ENCODE measurements at regions not wholly inside any gene's neighbourhood (a gene's known extent, or its start where the extent isn't known, plus 50 kb on each side); places are given as distances from the start of the nearest gene placed in this dataset.

GRCh38 chr13:89878904-89879303 lies 1468.6 kb upstream of the MIR17HG start:
- no peaks in the 10 kb centered on the region for H3K36me3 ChIP-seq
- no peaks in the 10 kb centered on the region for H3K4me1 ChIP-seq
- intact Hi-C loops (cut with DNase I), result no loop called here
- TF ChIP-seq CTCF (IDR thresholded peaks at IDR 0.05) (no peak), EP300 (IDR thresholded peaks at IDR 0.05) (no peak), POLR2A (IDR thresholded peaks at IDR 0.05) (no peak), POLR2AphosphoS5 (IDR thresholded peaks at IDR 0.05) (no peak)
- 0 to 41% methylated on average over 1 of the region's 1 CpG for WGBS, 2 donors
- no peak for DNase-seq
- H3K27ac ChIP-seq, result no peak overlapping the region
- no peaks in the 10 kb centered on the region for H3K9me3 ChIP-seq
- H3K27me3 ChIP-seq, result no peaks in the 10 kb centered on the region
- H3K4me3 ChIP-seq, result no peak overlapping the region

GRCh38 chr13:89880201-89880600 lies 1467.3 kb upstream of the MIR17HG start:
- Histone ChIP-seq H3K4me1 (no peaks in the 10 kb centered on the region), H3K4me3 (no peak overlapping the region), H3K36me3 (no peaks in the 10 kb centered on the region), H3K9me3 (no peaks in the 10 kb centered on the region), H3K27ac (no peak overlapping the region), H3K27me3 (no peaks in the 10 kb centered on the region)
- intact Hi-C loops (cut with DNase I), result no loop called here
- TF ChIP-seq EP300 (IDR thresholded peaks at IDR 0.05) (no peak), POLR2A (IDR thresholded peaks at IDR 0.05) (no peak), CTCF (IDR thresholded peaks at IDR 0.05) (no peak), POLR2AphosphoS5 (IDR thresholded peaks at IDR 0.05) (no peak)
- 95 to 96% methylated on average over 13 of the region's 13 CpGs for WGBS, 2 donors
- DNase-seq, result no peak

- no peaks in the 10 kb centered on the region for H3K4me1 ChIP-seq
- H3K9me3 ChIP-seq, result no peaks in the 10 kb centered on the region
- H3K27ac ChIP-seq, result no peak overlapping the region
- intact Hi-C loops (cut with DNase I), result no loop called here
- no peaks in the 10 kb centered on the region for H3K36me3 ChIP-seq
- TF ChIP-seq CTCF (IDR thresholded peaks at IDR 0.05) (no peak), POLR2AphosphoS5 (IDR thresholded peaks at IDR 0.05) (no peak), EP300 (IDR thresholded peaks at IDR 0.05) (no peak), POLR2A (IDR thresholded peaks at IDR 0.05) (no peak)
- 88 to 92% methylated on average over 41 of the region's 41 CpGs for WGBS, 2 donors
- no peak overlapping the region for H3K4me3 ChIP-seq
- no peak for DNase-seq
- no peaks in the 10 kb centered on the region for H3K27me3 ChIP-seq
Observed at GRCh38 chr13:89883893-89884448, 1463.5 kb upstream of the MIR17HG start.

GRCh38 chr13:89890806-89891205 lies 1456.7 kb upstream of the MIR17HG start:
- DNase-seq, result no peak
- TF ChIP-seq CTCF (IDR thresholded peaks at IDR 0.05) (no peak), EP300 (IDR thresholded peaks at IDR 0.05) (no peak), POLR2A (IDR thresholded peaks at IDR 0.05) (no peak), POLR2AphosphoS5 (IDR thresholded peaks at IDR 0.05) (no peak)

GRCh38 chr13:89891416-89891815 lies 1456.1 kb upstream of the MIR17HG start:
- H3K36me3 ChIP-seq, result no peaks in the 10 kb centered on the region
- no peaks in the 10 kb centered on the region for H3K27me3 ChIP-seq
- H3K4me3 ChIP-seq, result no peak overlapping the region
- no peak for DNase-seq
- TF ChIP-seq POLR2AphosphoS5 (IDR thresholded peaks at IDR 0.05) (no peak), EP300 (IDR thresholded peaks at IDR 0.05) (no peak), CTCF (IDR thresholded peaks at IDR 0.05) (no peak), POLR2A (IDR thresholded peaks at IDR 0.05) (no peak)
- intact Hi-C loops (cut with DNase I), result no loop called here
- H3K9me3 ChIP-seq, result no peaks in the 10 kb centered on the region
- no peak overlapping the region for H3K27ac ChIP-seq
- no peaks in the 10 kb centered on the region for H3K4me1 ChIP-seq
- WGBS, 2 donors, result 47 to 63% methylated on average over 2 of the region's 2 CpGs

More at GRCh38 chr13:89890806-89891205, 1456.7 kb upstream of the MIR17HG start:
- H3K4me3 ChIP-seq, result no peak overlapping the region
- intact Hi-C loops (cut with DNase I), result no loop called here
- no peak overlapping the region for H3K27ac ChIP-seq
- no peaks in the 10 kb centered on the region for H3K27me3 ChIP-seq
- no peaks in the 10 kb centered on the region for H3K36me3 ChIP-seq
- H3K4me1 ChIP-seq, result no peaks in the 10 kb centered on the region
- H3K9me3 ChIP-seq, result no peaks in the 10 kb centered on the region

Measured in sigmoid colon (tissue), 6 donors.